SK-N-SH treated with all-trans-retinoic acid at 6 μM for 48 hours (cell line): ENCODE measurements at regions not wholly inside any gene's neighbourhood (a gene's known extent, or its start where the extent isn't known, plus 50 kb on each side); places are given as distances from the start of the nearest gene placed in this dataset.

Experiments used
- ATAC-seq: fragments of 200-7000 bp; cut with Tn5 transposase; 3 replicates; pipeline ENCODE4 v1.9.1; 2020; ENCODE audit warnings: mild to moderate bottlenecking, moderate library complexity
- BACH2 ChIP-seq: fragments of 250-450 bp; sonication (Bioruptor Pico); IDR thresholded peaks from 2 replicates; pipeline ENCODE4 v1.9.0; 2021; ENCODE audit warnings: mild to moderate bottlenecking, borderline replicate concordance
- CSDC2 ChIP-seq: fragments of 250-450 bp; sonication (Bioruptor Pico); IDR thresholded peaks from 2 replicates; pipeline ENCODE4 v1.5.0; 2020; ENCODE audit warnings: mild to moderate bottlenecking, moderate library complexity
- ESRRG ChIP-seq: fragments of 250-450 bp; sonication (Bioruptor Pico); IDR thresholded peaks from 2 replicates; pipeline ENCODE4 v1.6.1; 2021; ENCODE audit warnings: mild to moderate bottlenecking
- GLIS3 ChIP-seq: fragments of 250-450 bp; sonication (Bioruptor Pico); IDR thresholded peaks from 2 replicates; pipeline ENCODE4 v1.5.0; 2020; ENCODE audit warnings: mild to moderate bottlenecking, moderate library complexity
- ISL1 ChIP-seq: fragments of 250-450 bp; sonication (Bioruptor Pico); IDR thresholded peaks from 2 replicates; pipeline ENCODE4 v2.1.2; 2022; ENCODE audit warnings: mild to moderate bottlenecking, moderate library complexity
- PPARA ChIP-seq: fragments of 250-450 bp; sonication (Bioruptor Pico); IDR thresholded peaks from 2 replicates; pipeline ENCODE4 v1.5.0; 2020; ENCODE audit warnings: mild to moderate bottlenecking, borderline replicate concordance
- RARB ChIP-seq: fragments of 250-450 bp; sonication (Bioruptor Pico); IDR thresholded peaks from 2 replicates; pipeline ENCODE4 v1.8.0; 2021; ENCODE audit warnings: mild to moderate bottlenecking, moderate library complexity
- TCF4 ChIP-seq: fragments of 250-450 bp; sonication (Bioruptor Pico); IDR thresholded peaks from 2 replicates; pipeline ENCODE4 v1.8.0; 2021; ENCODE audit warnings: mild to moderate bottlenecking, moderate library complexity, borderline replicate concordance
- TOX ChIP-seq: fragments of 250-450 bp; sonication (Bioruptor Pico); IDR thresholded peaks from 2 replicates; pipeline ENCODE4 v1.8.0; 2021; ENCODE audit warnings: mild to moderate bottlenecking, moderate library complexity, borderline replicate concordance
- ZC3H10 ChIP-seq: fragments of 250-450 bp; sonication (Bioruptor Pico); IDR thresholded peaks from 2 replicates; pipeline ENCODE4 v1.5.1; 2021; ENCODE audit warnings: mild to moderate bottlenecking, moderate library complexity
- ZFP3 ChIP-seq: fragments of 250-450 bp; sonication (Bioruptor Pico); IDR thresholded peaks from 2 replicates; pipeline ENCODE4 v1.5.0; 2020; ENCODE audit warnings: mild to moderate bottlenecking, moderate library complexity
- ZFP30 ChIP-seq: fragments of 450-650 bp; formaldehyde crosslinking; IDR thresholded peaks from 2 replicates; pipeline ENCODE4 v1.5.0; 2022; ENCODE audit warnings: mild to moderate bottlenecking, moderate library complexity
- ZNF565 ChIP-seq: fragments of 450-650 bp; formaldehyde crosslinking; conservative IDR thresholded peaks from 2 replicates; pipeline ENCODE4 v1.5.0; 2020; ENCODE audit warnings: low read depth, mild to moderate bottlenecking, moderate library complexity
- ZNF70 ChIP-seq: fragments of 450-650 bp; formaldehyde crosslinking; IDR thresholded peaks from 2 replicates; pipeline ENCODE4 v1.5.0; 2020; ENCODE audit warnings: mild to moderate bottlenecking, moderate library complexity
- ZNF8 ChIP-seq: fragments of 450-650 bp; formaldehyde crosslinking; IDR thresholded peaks from 2 replicates; pipeline ENCODE4 v1.5.0; 2020; ENCODE audit warnings: mild to moderate bottlenecking, moderate library complexity
- TF ChIP-seq, protein P1 (sequence below): fragments of 250-450 bp; sonication (Bioruptor Pico); IDR thresholded peaks from 2 replicates; pipeline ENCODE4 v1.8.0; 2021; ENCODE audit warnings: low read depth, mild to moderate bottlenecking, moderate library complexity, borderline replicate concordance
- TF ChIP-seq, protein P2 (sequence below): fragments of 250-450 bp; sonication (Bioruptor Pico); IDR thresholded peaks from 2 replicates; pipeline ENCODE4 v1.5.0; 2020; ENCODE audit warnings: mild to moderate bottlenecking, moderate library complexity
- TF ChIP-seq, protein P3 (sequence below): fragments of 250-450 bp; sonication (Bioruptor Pico); IDR thresholded peaks from 2 replicates; pipeline ENCODE4 v1.5.1; 2020; ENCODE audit warnings: low read depth, mild to moderate bottlenecking, moderate library complexity
- TF ChIP-seq, protein P4 (sequence below): fragments of 250-450 bp; sonication (Bioruptor Pico); IDR thresholded peaks from 2 replicates; pipeline ENCODE4 v1.5.1; 2021; ENCODE audit warnings: mild to moderate bottlenecking, moderate library complexity

DNA sequence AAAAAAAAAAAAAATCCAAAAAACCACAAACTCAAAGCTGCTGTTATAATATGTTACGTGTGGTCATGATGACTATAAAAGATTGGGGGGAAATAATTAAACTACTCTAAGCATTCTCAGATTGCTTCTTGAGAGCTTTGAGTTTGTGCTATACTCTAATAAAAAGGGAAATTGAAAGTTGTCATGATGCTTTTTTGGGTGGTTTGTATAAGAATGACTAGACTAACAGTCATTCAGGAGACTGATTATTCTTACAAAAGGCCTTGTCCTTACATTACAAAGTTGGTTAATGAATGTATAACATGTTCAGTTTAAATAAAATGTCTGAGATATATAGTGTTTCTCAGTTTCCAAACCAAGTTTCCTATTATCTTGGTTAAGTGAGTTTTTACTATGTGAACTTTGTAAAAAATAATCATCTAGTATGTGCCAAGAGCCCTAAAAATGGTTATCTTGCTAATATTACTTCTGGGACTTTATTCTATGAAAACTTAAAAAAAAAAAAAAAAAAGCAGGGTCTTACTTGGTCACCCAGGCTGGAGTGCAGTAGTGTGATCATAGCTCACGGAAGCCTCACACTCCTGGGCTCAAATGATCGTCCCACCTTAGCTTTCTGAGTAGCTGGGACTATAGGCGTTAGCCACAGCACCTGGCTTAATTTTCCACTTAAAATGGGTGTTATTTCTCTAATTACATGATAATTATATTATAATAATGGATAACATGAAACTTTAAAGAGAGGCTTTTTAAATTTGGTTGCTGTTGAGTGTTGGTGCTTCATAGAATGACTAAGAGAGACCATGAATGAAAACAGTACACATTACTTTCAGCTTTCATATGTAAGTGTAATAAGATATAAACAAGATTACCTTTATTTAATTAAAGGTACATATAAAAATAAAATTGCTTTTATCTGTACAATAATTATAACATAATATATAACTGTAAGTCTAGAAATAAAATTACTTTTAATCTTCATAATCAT, 459.6 kb upstream of the RGS6 start (continued):
- TF ChIP-seq, protein P1, sequence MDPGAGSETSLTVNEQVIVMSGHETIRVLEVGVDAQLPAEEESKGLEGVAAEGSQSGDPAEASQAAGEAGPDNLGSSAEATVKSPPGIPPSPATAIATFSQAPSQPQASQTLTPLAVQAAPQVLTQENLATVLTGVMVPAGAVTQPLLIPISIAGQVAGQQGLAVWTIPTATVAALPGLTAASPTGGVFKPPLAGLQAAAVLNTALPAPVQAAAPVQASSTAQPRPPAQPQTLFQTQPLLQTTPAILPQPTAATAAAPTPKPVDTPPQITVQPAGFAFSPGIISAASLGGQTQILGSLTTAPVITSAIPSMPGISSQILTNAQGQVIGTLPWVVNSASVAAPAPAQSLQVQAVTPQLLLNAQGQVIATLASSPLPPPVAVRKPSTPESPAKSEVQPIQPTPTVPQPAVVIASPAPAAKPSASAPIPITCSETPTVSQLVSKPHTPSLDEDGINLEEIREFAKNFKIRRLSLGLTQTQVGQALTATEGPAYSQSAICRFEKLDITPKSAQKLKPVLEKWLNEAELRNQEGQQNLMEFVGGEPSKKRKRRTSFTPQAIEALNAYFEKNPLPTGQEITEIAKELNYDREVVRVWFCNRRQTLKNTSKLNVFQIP (CRISPR knock-in tag): no peak
- TF ChIP-seq, all 23 proteins: peak for 0

DNA sequence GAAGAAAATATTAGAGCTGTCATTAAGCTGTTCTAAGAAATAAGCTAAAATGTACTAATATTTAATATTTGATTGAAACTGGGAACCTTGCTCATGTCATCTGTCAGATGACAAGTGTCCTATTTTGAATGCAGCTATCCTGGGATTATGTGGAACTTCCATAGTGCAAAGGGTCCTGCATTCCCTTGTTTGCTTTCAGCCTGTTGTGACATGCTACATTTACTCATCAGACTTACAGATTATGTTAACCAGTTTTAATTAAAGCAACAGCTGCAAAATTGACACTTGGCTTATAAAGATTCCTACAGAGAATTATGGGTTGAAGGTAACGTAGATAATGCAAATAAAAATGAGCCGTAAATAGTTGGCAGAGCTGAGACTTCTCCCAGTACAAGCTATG, 458.4 kb upstream of the RGS6 start:
- TF ChIP-seq ESRRG (CRISPR knock-in tag) (no peak), ZFP3 (CRISPR knock-in tag) (no peak), GLIS3 (CRISPR knock-in tag) (no peak), ZNF565 (CRISPR knock-in tag) (no peak), CSDC2 (CRISPR knock-in tag) (no peak), ISL1 (CRISPR knock-in tag) (no peak), PPARA (no peak), TCF4 (no peak), RARB (CRISPR knock-in tag) (no peak), ZFP30 (CRISPR knock-in tag) (no peak), ZNF8 (CRISPR knock-in tag) (no peak), TOX (CRISPR knock-in tag) (no peak), ZC3H10 (CRISPR knock-in tag) (no peak), ZNF70 (CRISPR knock-in tag) (no peak), BACH2 (CRISPR knock-in tag) (no peak)
- TF ChIP-seq, protein P2, sequence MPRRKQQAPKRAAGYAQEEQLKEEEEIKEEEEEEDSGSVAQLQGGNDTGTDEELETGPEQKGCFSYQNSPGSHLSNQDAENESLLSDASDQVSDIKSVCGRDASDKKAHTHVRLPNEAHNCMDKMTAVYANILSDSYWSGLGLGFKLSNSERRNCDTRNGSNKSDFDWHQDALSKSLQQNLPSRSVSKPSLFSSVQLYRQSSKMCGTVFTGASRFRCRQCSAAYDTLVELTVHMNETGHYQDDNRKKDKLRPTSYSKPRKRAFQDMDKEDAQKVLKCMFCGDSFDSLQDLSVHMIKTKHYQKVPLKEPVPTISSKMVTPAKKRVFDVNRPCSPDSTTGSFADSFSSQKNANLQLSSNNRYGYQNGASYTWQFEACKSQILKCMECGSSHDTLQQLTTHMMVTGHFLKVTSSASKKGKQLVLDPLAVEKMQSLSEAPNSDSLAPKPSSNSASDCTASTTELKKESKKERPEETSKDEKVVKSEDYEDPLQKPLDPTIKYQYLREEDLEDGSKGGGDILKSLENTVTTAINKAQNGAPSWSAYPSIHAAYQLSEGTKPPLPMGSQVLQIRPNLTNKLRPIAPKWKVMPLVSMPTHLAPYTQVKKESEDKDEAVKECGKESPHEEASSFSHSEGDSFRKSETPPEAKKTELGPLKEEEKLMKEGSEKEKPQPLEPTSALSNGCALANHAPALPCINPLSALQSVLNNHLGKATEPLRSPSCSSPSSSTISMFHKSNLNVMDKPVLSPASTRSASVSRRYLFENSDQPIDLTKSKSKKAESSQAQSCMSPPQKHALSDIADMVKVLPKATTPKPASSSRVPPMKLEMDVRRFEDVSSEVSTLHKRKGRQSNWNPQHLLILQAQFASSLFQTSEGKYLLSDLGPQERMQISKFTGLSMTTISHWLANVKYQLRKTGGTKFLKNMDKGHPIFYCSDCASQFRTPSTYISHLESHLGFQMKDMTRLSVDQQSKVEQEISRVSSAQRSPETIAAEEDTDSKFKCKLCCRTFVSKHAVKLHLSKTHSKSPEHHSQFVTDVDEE (CRISPR knock-in tag): no peak
- TF ChIP-seq, protein P3, sequence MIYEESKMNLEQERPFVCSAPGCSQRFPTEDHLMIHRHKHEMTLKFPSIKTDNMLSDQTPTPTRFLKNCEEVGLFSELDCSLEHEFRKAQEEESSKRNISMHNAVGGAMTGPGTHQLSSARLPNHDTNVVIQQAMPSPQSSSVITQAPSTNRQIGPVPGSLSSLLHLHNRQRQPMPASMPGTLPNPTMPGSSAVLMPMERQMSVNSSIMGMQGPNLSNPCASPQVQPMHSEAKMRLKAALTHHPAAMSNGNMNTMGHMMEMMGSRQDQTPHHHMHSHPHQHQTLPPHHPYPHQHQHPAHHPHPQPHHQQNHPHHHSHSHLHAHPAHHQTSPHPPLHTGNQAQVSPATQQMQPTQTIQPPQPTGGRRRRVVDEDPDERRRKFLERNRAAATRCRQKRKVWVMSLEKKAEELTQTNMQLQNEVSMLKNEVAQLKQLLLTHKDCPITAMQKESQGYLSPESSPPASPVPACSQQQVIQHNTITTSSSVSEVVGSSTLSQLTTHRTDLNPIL (CRISPR knock-in tag): no peak
- TF ChIP-seq, protein P1 (CRISPR knock-in tag): no peak
- TF ChIP-seq, protein P4, sequence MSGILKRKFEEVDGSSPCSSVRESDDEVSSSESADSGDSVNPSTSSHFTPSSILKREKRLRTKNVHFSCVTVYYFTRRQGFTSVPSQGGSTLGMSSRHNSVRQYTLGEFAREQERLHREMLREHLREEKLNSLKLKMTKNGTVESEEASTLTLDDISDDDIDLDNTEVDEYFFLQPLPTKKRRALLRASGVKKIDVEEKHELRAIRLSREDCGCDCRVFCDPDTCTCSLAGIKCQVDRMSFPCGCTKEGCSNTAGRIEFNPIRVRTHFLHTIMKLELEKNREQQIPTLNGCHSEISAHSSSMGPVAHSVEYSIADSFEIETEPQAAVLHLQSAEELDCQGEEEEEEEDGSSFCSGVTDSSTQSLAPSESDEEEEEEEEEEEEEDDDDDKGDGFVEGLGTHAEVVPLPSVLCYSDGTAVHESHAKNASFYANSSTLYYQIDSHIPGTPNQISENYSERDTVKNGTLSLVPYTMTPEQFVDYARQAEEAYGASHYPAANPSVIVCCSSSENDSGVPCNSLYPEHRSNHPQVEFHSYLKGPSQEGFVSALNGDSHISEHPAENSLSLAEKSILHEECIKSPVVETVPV (CRISPR knock-in tag): no peak
- ATAC-seq: no peak
